ENCODE measurements at regions not wholly inside any gene's neighbourhood (a gene's known extent, or its start where the extent isn't known, plus 50 kb on each side); places are given as distances from the start of the nearest gene placed in this dataset.

- Histone ChIP-seq H3K4me1 (no peaks in the 10 kb centered on the region), H3K9me3 (no peaks in the 10 kb centered on the region), H3K36me3 (no peaks in the 10 kb centered on the region), H3K27ac (no peak overlapping the region), H3K27me3 (no peaks in the 10 kb centered on the region), H3K4me3 (no peak overlapping the region)
- intact Hi-C loops (cut with DNase I; ENCODE audit: low total_unique reads), result no loop called here
- TF ChIP-seq CTCF (IDR thresholded peaks at IDR 0.05) (no peak), POLR2A (IDR thresholded peaks at IDR 0.05) (no peak), POLR2AphosphoS5 (IDR thresholded peaks at IDR 0.05) (no peak)
- no peak for DNase-seq (ENCODE audit: low spot score in 2 of 2)
These were observed 286.6 kb downstream of the COL11A1 start for GRCh38 chr1:102821707-102822106.

GRCh38 chr1:102800406-102800805, 307.9 kb downstream of the COL11A1 start:
- no peak overlapping the region for H3K4me3 ChIP-seq
- no peaks in the 10 kb centered on the region for H3K36me3 ChIP-seq
- DNase-seq (ENCODE audit: low spot score in 2 of 2), result no peak
- TF ChIP-seq CTCF (IDR thresholded peaks at IDR 0.05), result no peak
- H3K27ac ChIP-seq, result no peak overlapping the region
- no peaks in the 10 kb centered on the region for H3K4me1 ChIP-seq
- intact Hi-C loops (cut with DNase I; ENCODE audit: low total_unique reads), result no loop called here
- no peaks in the 10 kb centered on the region for H3K9me3 ChIP-seq
- H3K27me3 ChIP-seq, result no peaks in the 10 kb centered on the region

- H3K9me3 ChIP-seq, result no peaks in the 10 kb centered on the region
- DNase-seq (ENCODE audit: low spot score in 2 of 2), result no peak
- no peak overlapping the region for H3K27ac ChIP-seq
- no peak for TF ChIP-seq POLR2A (IDR thresholded peaks at IDR 0.05)
- TF ChIP-seq CTCF (IDR thresholded peaks at IDR 0.05), result no peak
- no peak for TF ChIP-seq POLR2AphosphoS5 (IDR thresholded peaks at IDR 0.05)
- no peaks in the 10 kb centered on the region for H3K4me1 ChIP-seq
- H3K36me3 ChIP-seq, result no peaks in the 10 kb centered on the region
- no peak overlapping the region for H3K4me3 ChIP-seq
- intact Hi-C loops (cut with DNase I; ENCODE audit: low total_unique reads), result no loop called here
- no peaks in the 10 kb centered on the region for H3K27me3 ChIP-seq
These were observed 308.8 kb downstream of the COL11A1 start for GRCh38 chr1:102799496-102799895.

GRCh38 chr1:102798718-102799117, 309.6 kb downstream of the COL11A1 start:
- Histone ChIP-seq H3K9me3 (no peaks in the 10 kb centered on the region), H3K27me3 (no peaks in the 10 kb centered on the region), H3K27ac (no peak overlapping the region), H3K36me3 (no peaks in the 10 kb centered on the region), H3K4me3 (no peak overlapping the region), H3K4me1 (no peaks in the 10 kb centered on the region)
- intact Hi-C loops (cut with DNase I; ENCODE audit: low total_unique reads), result no loop called here
- TF ChIP-seq CTCF (IDR thresholded peaks at IDR 0.05) (no peak), POLR2A (IDR thresholded peaks at IDR 0.05) (no peak), POLR2AphosphoS5 (IDR thresholded peaks at IDR 0.05) (no peak)
- DNase-seq (ENCODE audit: low spot score in 2 of 2), result no peak

DNA sequence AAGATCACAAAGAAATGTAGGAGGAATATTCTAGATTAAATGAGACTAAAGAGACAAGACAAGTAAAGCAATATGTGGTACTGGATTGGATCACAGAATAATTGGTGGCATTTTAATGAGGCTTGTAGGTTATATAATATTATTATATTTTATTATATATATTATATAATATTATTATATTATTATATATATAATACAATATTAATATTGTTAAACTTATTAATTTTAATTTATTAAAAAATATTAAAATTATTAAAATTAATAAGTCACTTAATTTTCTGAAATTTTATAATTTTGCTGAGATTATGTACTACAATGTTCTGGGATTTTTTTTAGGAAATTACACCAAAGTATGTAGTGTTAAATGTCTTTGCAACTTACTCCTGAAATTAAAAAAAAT, 311.9 kb downstream of the COL11A1 start:
- TF ChIP-seq CTCF (IDR thresholded peaks at IDR 0.05) (no peak), POLR2AphosphoS5 (IDR thresholded peaks at IDR 0.05) (no peak), POLR2A (IDR thresholded peaks at IDR 0.05) (no peak)
- no peak for DNase-seq (ENCODE audit: low spot score in 2 of 2)
- Histone ChIP-seq H3K27me3 (no peaks in the 10 kb centered on the region), H3K36me3 (no peaks in the 10 kb centered on the region), H3K4me1 (no peaks in the 10 kb centered on the region), H3K27ac (no peak overlapping the region), H3K9me3 (no peaks in the 10 kb centered on the region), H3K4me3 (no peak overlapping the region)
- intact Hi-C loops (cut with DNase I; ENCODE audit: low total_unique reads), result no loop called here

Data from breast epithelium (tissue), 4 donors.